K562 (cell line): ENCODE measurements at regions not wholly inside any gene's neighbourhood (a gene's known extent, or its start where the extent isn't known, plus 50 kb on each side); places are given as distances from the start of the nearest gene placed in this dataset.

ENCODE experiments used
- ATF4 ChIP-seq: fragments of 450-650 bp; formaldehyde crosslinking; IDR thresholded peaks from 2 replicates; pipeline ENCODE4 v1.4.0; 2022; ENCODE audit warnings: mild to moderate bottlenecking, moderate library complexity
- CBFB ChIP-seq: sonication (generic); formaldehyde crosslinking; IDR thresholded peaks from 2 replicates; pipeline ENCODE4 v1.4.0; 2020; ENCODE audit warnings: mild to moderate bottlenecking, missing genetic modification reagents
- CGGBP1 ChIP-seq: fragments of 250-450 bp; sonication (Bioruptor Pico); IDR thresholded peaks from 2 replicates; pipeline ENCODE4 v1.9.0; 2021; ENCODE audit warnings: mild to moderate bottlenecking
- DIDO1 ChIP-seq: fragments of 450-650 bp; IDR thresholded peaks from 2 replicates; pipeline ENCODE4 v1.6.1; 2016; ENCODE audit warnings: low read depth, missing biosample characterization, missing genetic modification characterization
- ETS1 ChIP-seq: conservative IDR thresholded peaks from 2 replicates; pipeline ENCODE4 v1.6.1; 2011; ENCODE audit warnings: low read depth, mild to moderate bottlenecking, low read length; ENCODE audit not compliant: control insufficient read depth
- FIP1L1 ChIP-seq: fragments of 200-400 bp; formaldehyde crosslinking; IDR thresholded peaks from 2 replicates; pipeline ENCODE4 v1.6.1; 2018; ENCODE audit warnings: mild to moderate bottlenecking, low read depth, low read length; ENCODE audit not compliant: poor library complexity, severe bottlenecking
- GATAD2B ChIP-seq: fragments of 450-650 bp; IDR thresholded peaks from 2 replicates; pipeline ENCODE4 v1.6.1; 2017; ENCODE audit warnings: mild to moderate bottlenecking, borderline replicate concordance
- NFRKB ChIP-seq: fragments of 450-650 bp; IDR thresholded peaks from 2 replicates; pipeline ENCODE4 v1.6.1; 2016; ENCODE audit warnings: low read depth
- RBM22 ChIP-seq: fragments of 200-400 bp; formaldehyde crosslinking; IDR thresholded peaks from 2 replicates; pipeline ENCODE4 v1.6.1; 2018; ENCODE audit warnings: low read length, low read depth; ENCODE audit not compliant: poor library complexity, severe bottlenecking
- SRF ChIP-seq, 2 experiments: fragments of 250-450, 450-650 bp in 1 of 2; sonication (Bioruptor Pico) in 1 of 2; sonication (generic) in 1 of 2; formaldehyde crosslinking; IDR thresholded peaks; 2 replicates each; pipeline versions ENCODE4 v1.5.0 to v1.5.1; 2020 to 2022; ENCODE audit warnings: mild to moderate bottlenecking in 1 of 2, missing genetic modification reagents in 1 of 2
- TAL1 ChIP-seq: fragments of 450-650 bp; IDR thresholded peaks from 2 replicates; pipeline ENCODE4 v1.6.1; 2016; ENCODE audit warnings: mild to moderate bottlenecking
- ZBTB33 ChIP-seq: sonication (generic); formaldehyde crosslinking; IDR thresholded peaks from 2 replicates; pipeline ENCODE4 v1.8.1; 2023; ENCODE audit warnings: mild to moderate bottlenecking, missing genetic modification reagents
- ZNF140 ChIP-seq: fragments of 250-450 bp; sonication (Bioruptor Pico); IDR thresholded peaks from 2 replicates; pipeline ENCODE4 v1.8.0; 2021; ENCODE audit warnings: moderate library complexity, mild to moderate bottlenecking, inconsistent platforms
- ZNF639 ChIP-seq, 2 experiments: fragments of 200-800 bp in 1 of 2; sonication (Bioruptor generic) in 1 of 2; sonication (generic) in 1 of 2; formaldehyde crosslinking in 1 of 2; IDR thresholded peaks in 1 of 2; conservative IDR thresholded peaks in 1 of 2; 2 replicates each; pipeline versions ENCODE4 v1.5.0 to v1.6.1; 2016 to 2020; ENCODE audit warnings: missing compliant biosample characterization in 1 of 2, missing genetic modification characterization in 1 of 2, missing genetic modification reagents in 1 of 2

GRCh38 chr17:12227547-12227946 lies 206.9 kb downstream of the MAP2K4 start (continued):
- TF ChIP-seq ZNF639 (CRISPR knock-in tag; conservative IDR thresholded peaks at IDR 0.05 in 1 of 2, IDR thresholded peaks at IDR 0.05 in 1 of 2) (no peak), ATF4 (no peak), DIDO1 (no peak), TAL1 (peak; percentile 45; the same call in 1 of the 2 replicates), GATAD2B (no peak), SRF (CRISPR knock-in tag; IDR thresholded peaks at IDR 0.05) (peak in 1 of 2 experiments; percentile 50; a peak in 1 of 4 replicates), NFRKB (no peak), RBM22 (no peak), ETS1 (no peak), CGGBP1 (CRISPR knock-in tag) (no peak), CBFB (CRISPR knock-in tag) (no peak), ZNF140 (CRISPR knock-in tag) (no peak), FIP1L1 (no peak), ZBTB33 (no peak)
